ENCODE measurements at regions not wholly inside any gene's neighbourhood (a gene's known extent, or its start where the extent isn't known, plus 50 kb on each side); places are given as distances from the start of the nearest gene placed in this dataset.

- no peak overlapping the region for H4K5ac ChIP-seq (ENCODE audit: low read depth, low read length)
- BruUV-seq (replicated peaks): no TSS peak
- no peak overlapping the region for H4K91ac ChIP-seq (ENCODE audit: insufficient read depth, low read depth, low read length)
- DNase-seq: no peak
- no peak overlapping the region for H3K4me3 ChIP-seq (ENCODE audit: insufficient read depth, low read depth, low read length)
- no peak overlapping the region for H2BK5ac ChIP-seq (ENCODE audit: low read depth, low read length, poor library complexity, severe bottlenecking)
- intact Hi-C loops (cut with micrococcal nuclease) (no loop called here), in situ Hi-C loops (cut with MboI; ENCODE audit: low sequenced_read_pairs) (no loop called here), dilution Hi-C loops (cut with HindIII; ENCODE audit: low sequenced_read_pairs, unreplicated experiment) (no loop called here)
- H2AK5ac ChIP-seq (ENCODE audit: low read depth, low read length): no peak overlapping the region
- ATAC-seq (ENCODE audit: low read depth): no peak
- H3K23ac ChIP-seq (ENCODE audit: low read depth, low read length): no peak overlapping the region
- no peak overlapping the region for H2BK20ac ChIP-seq (ENCODE audit: low read depth, low read length)
- no peaks in the 10 kb centered on the region for H3K9me3 ChIP-seq (ENCODE audit: control insufficient read depth, insufficient read depth, low read length)
- H3K4me1 ChIP-seq (ENCODE audit: control insufficient read depth, insufficient read depth, low read length): no peaks in the 10 kb centered on the region
- POLR2A ChIA-PET (ENCODE audit: unreplicated experiment): no interaction called here
- H3K36me3 ChIP-seq (ENCODE audit: control insufficient read depth, insufficient read depth, low read length): no peaks in the 10 kb centered on the region
- H3K56ac ChIP-seq (ENCODE audit: extremely low read depth, insufficient read depth, low read length): no peak overlapping the region
- H2BK120ac ChIP-seq (ENCODE audit: low read depth, low read length): no peak overlapping the region
- H3K27ac ChIP-seq (ENCODE audit: insufficient read depth, low read length): no peak overlapping the region
- CTCF ChIA-PET: no interaction called here
- H3K9ac ChIP-seq (ENCODE audit: low read depth, low read length): no peak overlapping the region
- no peaks in the 10 kb centered on the region for H3K9me1 ChIP-seq (ENCODE audit: insufficient read depth, low read length)
- H2AFZ ChIP-seq (replicated peaks; ENCODE audit: low read length, poor library complexity): no peak overlapping the region
- no peak overlapping the region for H3K4me2 ChIP-seq (ENCODE audit: low read depth, low read length)
- no CpG with 5 or more reads among the region's 5 CpGs for WGBS, 2 experiments (ENCODE audit: extremely low coverage in 2 of 2, insufficient read length in 1 of 2)
- H3K14ac ChIP-seq (replicated peaks; ENCODE audit: low read depth, low read length): no peak overlapping the region
- H3K4ac ChIP-seq (ENCODE audit: low read depth, low read length): no peak overlapping the region
- no peak for TF ChIP-seq MAZ (IDR thresholded peaks at IDR 0.05; ENCODE audit: borderline replicate concordance, low read depth, low read length)
- TF ChIP-seq SMC3 (IDR thresholded peaks at IDR 0.05; ENCODE audit: low read depth, low read length): no peak
- TF ChIP-seq FOS (IDR thresholded peaks at IDR 0.05; ENCODE audit: low read depth, low read length): no peak
- TF ChIP-seq CHD1 (IDR thresholded peaks at IDR 0.05; ENCODE audit: low read depth, low read length): no peak
- TF ChIP-seq POLR2A (IDR thresholded peaks at IDR 0.05; ENCODE audit: low read depth, low read length): no peak
- TF ChIP-seq MAFK (IDR thresholded peaks at IDR 0.05; ENCODE audit: low read depth, low read length): no peak
- no peak for TF ChIP-seq USF2 (IDR thresholded peaks at IDR 0.05; ENCODE audit: low read depth, low read length)
- TF ChIP-seq RCOR1 (IDR thresholded peaks at IDR 0.05; ENCODE audit: insufficient replicate concordance, low read length): no peak
- no peak for TF ChIP-seq CEBPB (IDR thresholded peaks at IDR 0.05; ENCODE audit: low read depth, low read length)
- no peak for TF ChIP-seq BHLHE40 (IDR thresholded peaks at IDR 0.05; ENCODE audit: low read depth, low read length)
- TF ChIP-seq CTCF (conservative IDR thresholded peaks at IDR 0.05; ENCODE audit: low read depth, low read length): no peak
- TF ChIP-seq NFE2L2 (IDR thresholded peaks at IDR 0.05; ENCODE audit: low read depth, low read length): no peak
- no peaks in the 10 kb centered on the region for H3K27me3 ChIP-seq (ENCODE audit: control insufficient read depth, insufficient read depth, low read length)
- no peaks in the 10 kb centered on the region for H4K20me1 ChIP-seq (ENCODE audit: insufficient read depth, low read length)
- H2AK9ac ChIP-seq (replicated peaks; ENCODE audit: low read depth, low read length, poor library complexity): no peak overlapping the region
- no peak overlapping the region for H3K18ac ChIP-seq (ENCODE audit: low read depth, low read length)
- no peak overlapping the region for H2BK15ac ChIP-seq (ENCODE audit: low read depth, low read length)
- no peaks in the 10 kb centered on the region for H3K79me1 ChIP-seq (ENCODE audit: low read depth in 1 of 2, low read length in 2 of 2)
- no peak overlapping the region for H4K8ac ChIP-seq (ENCODE audit: low read depth in 2 of 2, low read length in 2 of 2)
Observed at GRCh38 chr13:89982407-89983095, 1364.9 kb upstream of the MIR17HG start.

Measured in IMR-90 (cell line).